ENCODE measurements at regions not wholly inside any gene's neighbourhood (a gene's known extent, or its start where the extent isn't known, plus 50 kb on each side); places are given as distances from the start of the nearest gene placed in this dataset.

- TF ChIP-seq POLR2A (IDR thresholded peaks at IDR 0.05; ENCODE audit: borderline replicate concordance, extremely low read depth, insufficient read depth, insufficient read length) (no peak), CTCF (IDR thresholded peaks at IDR 0.05 in 2 of 3, conservative IDR thresholded peaks at IDR 0.05 in 1 of 3; ENCODE audit: borderline replicate concordance in 1 of 3, insufficient read depth in 1 of 3, low read depth in 2 of 3, low read length in 2 of 3) (no peak), JUND (IDR thresholded peaks at IDR 0.05) (no peak), SRF (IDR thresholded peaks at IDR 0.05; ENCODE audit: low read depth) (no peak), RAD21 (IDR thresholded peaks at IDR 0.05; ENCODE audit: low read depth) (no peak), ZBTB33 (IDR thresholded peaks at IDR 0.05; ENCODE audit: extremely low read depth, insufficient replicate concordance, low read length) (no peak), POLR2AphosphoS5 (IDR thresholded peaks at IDR 0.05; ENCODE audit: low read depth, low read length) (no peak), EZH2 (IDR thresholded peaks at IDR 0.05) (no peak), TCF7L2 (IDR thresholded peaks at IDR 0.05; ENCODE audit: borderline replicate concordance, extremely low read depth, insufficient read depth, insufficient read length) (no peak)
These were observed 207.8 kb downstream of the CDRT15L2 start for GRCh38 chr17:20787281-20787680.

All from HCT116 (cell line).